GM12878 (cell line): ENCODE measurements at regions not wholly inside any gene's neighbourhood (a gene's known extent, or its start where the extent isn't known, plus 50 kb on each side); places are given as distances from the start of the nearest gene placed in this dataset.

Experiments
- ATAC-seq: fragments of 200-7000 bp; cut with Tn5 transposase; 3 replicates; pipeline ENCODE4 v1.9.1; 2020; ENCODE audit warnings: mild to moderate bottlenecking, moderate library complexity
- BruUV-seq: library from RNA; stranded (reverse); fragments of 400-500 nt; replicated peaks from 2 replicates; lab custom pipeline; 2021; lab: Mats Ljungman, UMichigan
- CTCF ChIA-PET: fragments of 300-600 bp; sonication (Branson Sonifier 250); formaldehyde crosslinking; extraction: SDS; loops from one replicate; lab custom pipeline; 2021; ENCODE audit warnings: inconsistent platforms; lab: Yijun Ruan, JAX
- POLR2A ChIA-PET: fragments of 350-600 bp; formaldehyde crosslinking; extraction: SDS; loops from one replicate; lab custom pipeline; 2021; ENCODE audit warnings: inconsistent platforms; lab: Charles Lee
- RAD21 ChIA-PET: fragments of 300-600 bp; sonication (Branson Sonifier 250); formaldehyde crosslinking; loops from one replicate; lab custom pipeline; 2023; ENCODE audit warnings: antibody characterized with exemption; ENCODE audit not compliant: unreplicated experiment; lab: Charles Lee
- SMC1A ChIA-PET: fragments of 300-600 bp; sonication (Branson Sonifier 250); formaldehyde crosslinking; loops from one replicate; lab custom pipeline; 2023; ENCODE audit not compliant: unreplicated experiment, uncharacterized antibody; lab: Charles Lee
- DNase-seq: peaks from one replicate; pipeline ENCODE4 v3.0.0-alpha.2; 2011; ENCODE audit warnings: low read depth, low spot score
- FAIRE-seq: peaks from 3 replicates; lab custom pipeline; 2011; peaks lifted over from hg19 to GRCh38; lab: Jason Lieb, UNC
- H2AFZ ChIP-seq: 2 replicates; pipeline ENCODE4 v1.6.0; 2011; ENCODE audit warnings: low read depth, low read length, control low read depth; ENCODE audit not compliant: control insufficient read depth
- H3K27ac ChIP-seq: 2 replicates; pipeline ENCODE4 v1.5.1; 2011; ENCODE audit warnings: control low read depth; ENCODE audit not compliant: control insufficient read depth, insufficient read depth
- H3K27me3 ChIP-seq, 2 experiments: replicated peaks in 1 of 2; 2 replicates each; pipeline versions ENCODE4 v1.6.0 to v1.6.1; 2011; ENCODE audit warnings: low read length in 1 of 2; ENCODE audit not compliant: control insufficient read depth in 2 of 2, insufficient read depth in 2 of 2
- H3K36me3 ChIP-seq, 2 experiments: 2 replicates each; pipeline ENCODE4 v1.5.1; 2011; ENCODE audit warnings: low read length in 1 of 2; ENCODE audit not compliant: control insufficient read depth in 2 of 2, insufficient read depth in 2 of 2
- H3K4me1 ChIP-seq: 2 replicates; pipeline ENCODE4 v1.6.1; 2011; ENCODE audit warnings: mild to moderate bottlenecking, low read length, moderate library complexity, mixed read lengths; ENCODE audit not compliant: control insufficient read depth, insufficient read depth
- H3K4me2 ChIP-seq: 2 replicates; pipeline ENCODE4 v1.6.0; 2011; ENCODE audit warnings: control low read depth; ENCODE audit not compliant: control insufficient read depth, insufficient read depth
- H3K4me3 ChIP-seq: fragments of 200-600 bp; sonication (generic); 2 replicates; pipeline ENCODE4 v1.5.1; 2016
- H3K79me2 ChIP-seq: 2 replicates; pipeline ENCODE4 v1.6.0; 2011; ENCODE audit warnings: low read length; ENCODE audit not compliant: control insufficient read depth, insufficient read depth
- H3K9ac ChIP-seq: 2 replicates; pipeline ENCODE4 v1.8.0; 2011; ENCODE audit warnings: low read length, control low read depth, mixed read lengths; ENCODE audit not compliant: control insufficient read depth, insufficient read depth
- H3K9me3 ChIP-seq: replicated peaks from 3 replicates; pipeline ENCODE4 v1.5.1; 2011; ENCODE audit warnings: mild to moderate bottlenecking, low read length; ENCODE audit not compliant: control insufficient read depth, insufficient read depth
- H4K20me1 ChIP-seq: 2 replicates; pipeline ENCODE4 v1.6.0; 2011; ENCODE audit not compliant: control insufficient read depth, insufficient read depth
- CREM ChIP-seq: IDR thresholded peaks from 2 replicates; pipeline ENCODE4 v1.6.1; 2014; ENCODE audit warnings: antibody characterized with exemption, low read depth
- POLR2A ChIP-seq: IDR thresholded peaks from 2 replicates; pipeline ENCODE4 v1.6.1; 2011; ENCODE audit warnings: low read depth, mild to moderate bottlenecking, low read length
- POU2F2 ChIP-seq: IDR thresholded peaks from 3 replicates; pipeline ENCODE4 v1.6.1; 2011; ENCODE audit warnings: low read depth, mild to moderate bottlenecking, low read length, borderline replicate concordance
- SP1 ChIP-seq: IDR thresholded peaks from one replicate; pipeline ENCODE4 v1.6.1; 2011; ENCODE audit warnings: low read depth, low read length
- TCF12 ChIP-seq: IDR thresholded peaks from 2 replicates; pipeline ENCODE4 v1.6.1; 2011; ENCODE audit warnings: low read depth, mild to moderate bottlenecking, low read length
- WRNIP1 ChIP-seq: IDR thresholded peaks from 2 replicates; pipeline ENCODE4 v1.6.1; 2011; ENCODE audit warnings: low read depth, low read length, improper control_type of control experiment, borderline replicate concordance
- WGBS: methylation state at CpG from one replicate; pipeline ENCODE4 v1.1.6; 2016; ENCODE audit warnings: low lambda C conversion rate; ENCODE audit not compliant: insufficient replicate concordance, insufficient coverage; ENCODE audit errors: missing lambda C conversion rate; 5-methylcytosine and 5-hydroxymethylcytosine counted together
- in situ Hi-C: fragments of 300-500 bp; cut with MboI; formaldehyde crosslinking; loops from 9 replicates; pipeline ENCODE4 v1.14.3; 2018; ENCODE audit warnings: mixed read lengths
- intact Hi-C: fragments of 100-400 bp; cut with micrococcal nuclease; formaldehyde crosslinking; loops from one replicate; pipeline ENCODE4 v1.14.2; 2022; ENCODE audit not compliant: unreplicated experiment
- TF ChIP-seq, protein P1 (sequence below): fragments of 450-650 bp; IDR thresholded peaks from 2 replicates; pipeline ENCODE4 v1.6.1; 2017; ENCODE audit warnings: mild to moderate bottlenecking, moderate library complexity
- TF ChIP-seq, protein P2 (sequence below): fragments of 450-650 bp; IDR thresholded peaks from 2 replicates; pipeline ENCODE4 v1.6.1; 2017; ENCODE audit warnings: antibody characterized with exemption, mild to moderate bottlenecking, moderate library complexity
- TF ChIP-seq, protein P3 (sequence below): fragments of 450-650 bp; IDR thresholded peaks from 2 replicates; pipeline ENCODE4 v1.6.1; 2018; ENCODE audit warnings: mild to moderate bottlenecking, low read depth, moderate library complexity; ENCODE audit not compliant: partially characterized antibody

DNA sequence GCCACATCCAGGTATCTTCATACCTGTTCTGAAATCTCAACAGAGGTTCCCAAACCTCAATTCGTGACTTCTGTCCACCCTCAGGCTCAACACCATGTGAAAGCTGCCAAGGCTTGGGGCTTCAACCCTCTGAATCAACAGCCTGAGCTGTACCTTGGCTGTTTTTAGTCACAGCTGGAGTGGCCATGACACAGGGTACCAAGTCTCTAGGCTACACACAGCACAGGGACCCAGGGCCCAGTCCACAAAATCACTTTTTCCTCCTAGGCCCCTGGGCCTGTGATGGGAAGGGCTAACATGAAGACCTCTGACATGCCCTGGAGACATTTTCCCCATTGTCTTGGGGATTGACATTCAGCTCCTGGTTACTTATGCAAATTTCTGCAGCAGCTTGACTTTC lies 464.9 kb downstream of the ELAVL2 start:
- Histone ChIP-seq H3K4me1 (no peaks in the 10 kb centered on the region), H3K27me3 (no peaks in the 10 kb centered on the region), H3K27ac (no peak overlapping the region), H3K4me2 (no peak overlapping the region), H3K9ac (no peak overlapping the region), H3K4me3 (no peak overlapping the region), H3K9me3 (no peaks in the 10 kb centered on the region), H3K79me2 (no peaks in the 10 kb centered on the region), H3K36me3 (no peaks in the 10 kb centered on the region), H2AFZ (no peak overlapping the region), H4K20me1 (no peaks in the 10 kb centered on the region)
- ChIA-PET RAD21 (no interaction called here), CTCF (no interaction called here), SMC1A (interaction anchor here (0.6 kb wide), 1 partner anchor 642 kb away, joined by 3 read pairs; no protein-coding TSS in a partner anchor), POLR2A (no interaction called here)
- no peak for FAIRE-seq
- no TSS peak for BruUV-seq
- DNase-seq = no peak
- TF ChIP-seq, protein P1, sequence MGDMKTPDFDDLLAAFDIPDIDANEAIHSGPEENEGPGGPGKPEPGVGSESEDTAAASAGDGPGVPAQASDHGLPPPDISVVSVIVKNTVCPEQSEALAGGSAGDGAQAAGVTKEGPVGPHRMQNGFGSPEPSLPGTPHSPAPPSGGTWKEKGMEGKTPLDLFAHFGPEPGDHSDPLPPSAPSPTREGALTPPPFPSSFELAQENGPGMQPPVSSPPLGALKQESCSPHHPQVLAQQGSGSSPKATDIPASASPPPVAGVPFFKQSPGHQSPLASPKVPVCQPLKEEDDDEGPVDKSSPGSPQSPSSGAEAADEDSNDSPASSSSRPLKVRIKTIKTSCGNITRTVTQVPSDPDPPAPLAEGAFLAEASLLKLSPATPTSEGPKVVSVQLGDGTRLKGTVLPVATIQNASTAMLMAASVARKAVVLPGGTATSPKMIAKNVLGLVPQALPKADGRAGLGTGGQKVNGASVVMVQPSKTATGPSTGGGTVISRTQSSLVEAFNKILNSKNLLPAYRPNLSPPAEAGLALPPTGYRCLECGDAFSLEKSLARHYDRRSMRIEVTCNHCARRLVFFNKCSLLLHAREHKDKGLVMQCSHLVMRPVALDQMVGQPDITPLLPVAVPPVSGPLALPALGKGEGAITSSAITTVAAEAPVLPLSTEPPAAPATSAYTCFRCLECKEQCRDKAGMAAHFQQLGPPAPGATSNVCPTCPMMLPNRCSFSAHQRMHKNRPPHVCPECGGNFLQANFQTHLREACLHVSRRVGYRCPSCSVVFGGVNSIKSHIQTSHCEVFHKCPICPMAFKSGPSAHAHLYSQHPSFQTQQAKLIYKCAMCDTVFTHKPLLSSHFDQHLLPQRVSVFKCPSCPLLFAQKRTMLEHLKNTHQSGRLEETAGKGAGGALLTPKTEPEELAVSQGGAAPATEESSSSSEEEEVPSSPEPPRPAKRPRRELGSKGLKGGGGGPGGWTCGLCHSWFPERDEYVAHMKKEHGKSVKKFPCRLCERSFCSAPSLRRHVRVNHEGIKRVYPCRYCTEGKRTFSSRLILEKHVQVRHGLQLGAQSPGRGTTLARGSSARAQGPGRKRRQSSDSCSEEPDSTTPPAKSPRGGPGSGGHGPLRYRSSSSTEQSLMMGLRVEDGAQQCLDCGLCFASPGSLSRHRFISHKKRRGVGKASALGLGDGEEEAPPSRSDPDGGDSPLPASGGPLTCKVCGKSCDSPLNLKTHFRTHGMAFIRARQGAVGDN = no peak
- TF ChIP-seq CREM (no peak), WRNIP1 (no peak), TCF12 (no peak), POU2F2 (no peak), SP1 (no peak), POLR2A (no peak)
- TF ChIP-seq, protein P2, sequence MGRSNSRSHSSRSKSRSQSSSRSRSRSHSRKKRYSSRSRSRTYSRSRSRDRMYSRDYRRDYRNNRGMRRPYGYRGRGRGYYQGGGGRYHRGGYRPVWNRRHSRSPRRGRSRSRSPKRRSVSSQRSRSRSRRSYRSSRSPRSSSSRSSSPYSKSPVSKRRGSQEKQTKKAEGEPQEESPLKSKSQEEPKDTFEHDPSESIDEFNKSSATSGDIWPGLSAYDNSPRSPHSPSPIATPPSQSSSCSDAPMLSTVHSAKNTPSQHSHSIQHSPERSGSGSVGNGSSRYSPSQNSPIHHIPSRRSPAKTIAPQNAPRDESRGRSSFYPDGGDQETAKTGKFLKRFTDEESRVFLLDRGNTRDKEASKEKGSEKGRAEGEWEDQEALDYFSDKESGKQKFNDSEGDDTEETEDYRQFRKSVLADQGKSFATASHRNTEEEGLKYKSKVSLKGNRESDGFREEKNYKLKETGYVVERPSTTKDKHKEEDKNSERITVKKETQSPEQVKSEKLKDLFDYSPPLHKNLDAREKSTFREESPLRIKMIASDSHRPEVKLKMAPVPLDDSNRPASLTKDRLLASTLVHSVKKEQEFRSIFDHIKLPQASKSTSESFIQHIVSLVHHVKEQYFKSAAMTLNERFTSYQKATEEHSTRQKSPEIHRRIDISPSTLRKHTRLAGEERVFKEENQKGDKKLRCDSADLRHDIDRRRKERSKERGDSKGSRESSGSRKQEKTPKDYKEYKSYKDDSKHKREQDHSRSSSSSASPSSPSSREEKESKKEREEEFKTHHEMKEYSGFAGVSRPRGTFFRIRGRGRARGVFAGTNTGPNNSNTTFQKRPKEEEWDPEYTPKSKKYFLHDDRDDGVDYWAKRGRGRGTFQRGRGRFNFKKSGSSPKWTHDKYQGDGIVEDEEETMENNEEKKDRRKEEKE = no peak
- TF ChIP-seq, protein P3, sequence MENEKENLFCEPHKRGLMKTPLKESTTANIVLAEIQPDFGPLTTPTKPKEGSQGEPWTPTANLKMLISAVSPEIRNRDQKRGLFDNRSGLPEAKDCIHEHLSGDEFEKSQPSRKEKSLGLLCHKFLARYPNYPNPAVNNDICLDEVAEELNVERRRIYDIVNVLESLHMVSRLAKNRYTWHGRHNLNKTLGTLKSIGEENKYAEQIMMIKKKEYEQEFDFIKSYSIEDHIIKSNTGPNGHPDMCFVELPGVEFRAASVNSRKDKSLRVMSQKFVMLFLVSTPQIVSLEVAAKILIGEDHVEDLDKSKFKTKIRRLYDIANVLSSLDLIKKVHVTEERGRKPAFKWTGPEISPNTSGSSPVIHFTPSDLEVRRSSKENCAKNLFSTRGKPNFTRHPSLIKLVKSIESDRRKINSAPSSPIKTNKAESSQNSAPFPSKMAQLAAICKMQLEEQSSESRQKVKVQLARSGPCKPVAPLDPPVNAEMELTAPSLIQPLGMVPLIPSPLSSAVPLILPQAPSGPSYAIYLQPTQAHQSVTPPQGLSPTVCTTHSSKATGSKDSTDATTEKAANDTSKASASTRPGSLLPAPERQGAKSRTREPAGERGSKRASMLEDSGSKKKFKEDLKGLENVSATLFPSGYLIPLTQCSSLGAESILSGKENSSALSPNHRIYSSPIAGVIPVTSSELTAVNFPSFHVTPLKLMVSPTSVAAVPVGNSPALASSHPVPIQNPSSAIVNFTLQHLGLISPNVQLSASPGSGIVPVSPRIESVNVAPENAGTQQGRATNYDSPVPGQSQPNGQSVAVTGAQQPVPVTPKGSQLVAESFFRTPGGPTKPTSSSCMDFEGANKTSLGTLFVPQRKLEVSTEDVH = no peak
- ATAC-seq = no peak
- intact Hi-C loops (no loop called here), in situ Hi-C loops (no loop called here)
- WGBS = 0% methylated on average over 1 of the region's 1 CpG
